Sigmoid colon (tissue), 6 donors: ENCODE measurements at regions not wholly inside any gene's neighbourhood (a gene's known extent, or its start where the extent isn't known, plus 50 kb on each side); places are given as distances from the start of the nearest gene placed in this dataset.
"Not testable (repeated sequence)": the region's sequence is repeated elsewhere in the genome, so short reads cannot be mapped to it uniquely, and the experiment has no call there.

Experiments
- DNase-seq: peaks from one replicate; pipeline ENCODE4 v3.0.0-alpha.2; 2019
- H3K27ac ChIP-seq, 4 donors: fragments of 200-600 bp; sonication (generic); one replicate each; pipeline ENCODE4 v1.5.1; 2016 to 2019; ENCODE audit warnings: mild to moderate bottlenecking in 1 of 4
- H3K27me3 ChIP-seq, 3 donors: fragments of 200-600 bp; sonication (generic); one replicate each; pipeline ENCODE4 v1.5.1; 2019; ENCODE audit warnings: mild to moderate bottlenecking in 1 of 3
- H3K36me3 ChIP-seq, 4 donors: fragments of 200-600 bp; sonication (generic); one replicate each; pipeline ENCODE4 v1.5.1; 2016 to 2019
- H3K4me1 ChIP-seq, 4 donors: fragments of 200-600 bp; sonication (generic); one replicate each; pipeline ENCODE4 v1.5.1; 2017 to 2019
- H3K4me3 ChIP-seq, 4 donors: fragments of 200-600 bp; sonication (generic); one replicate each; pipeline ENCODE4 v1.5.1; 2017 to 2019; ENCODE audit warnings: mild to moderate bottlenecking in 2 of 4, moderate library complexity in 1 of 4
- H3K9me3 ChIP-seq, 4 donors: fragments of 200-600 bp in 3 of 4; sonication (generic) in 3 of 4; one replicate each; pipeline versions ENCODE4 v1.5.1 to v1.6.1; 2013 to 2019
- EP300 ChIP-seq, 4 donors: sonication (generic); formaldehyde crosslinking; IDR thresholded peaks; one replicate each; pipeline ENCODE4 v1.6.1; 2017; ENCODE audit warnings: antibody characterized with exemption in 4 of 4
- POLR2A ChIP-seq, 2 donors: fragments of 450-650 bp; IDR thresholded peaks; one replicate each; pipeline ENCODE4 v1.6.1; 2016; ENCODE audit warnings: antibody characterized with exemption in 2 of 2, mild to moderate bottlenecking in 2 of 2, moderate library complexity in 2 of 2
- POLR2AphosphoS5 ChIP-seq, 4 donors: sonication (generic); formaldehyde crosslinking; IDR thresholded peaks; one replicate each; pipeline ENCODE4 v1.6.1; 2017; ENCODE audit warnings: antibody characterized with exemption in 4 of 4
- WGBS, 2 donors: extraction: QIAGEN DNeasy Blood & Tissue Kit; methylation state at CpG; one replicate each; pipeline ENCODE4 v1.1.7; 2013; 5-methylcytosine and 5-hydroxymethylcytosine counted together
- intact Hi-C: fragments of 100-400 bp; cut with DNase I; formaldehyde crosslinking; loops from one replicate; pipeline ENCODE4 v1.15.1; 2023
- TF ChIP-seq, protein P1 (sequence below), 4 experiments: fragments of 450-650 bp in 3 of 4; fragments of 200-600 bp in 1 of 4; IDR thresholded peaks; one replicate each; pipeline ENCODE4 v1.5.1; 2016 to 2019; ENCODE audit warnings: antibody characterized with exemption in 4 of 4, mild to moderate bottlenecking in 3 of 4, moderate library complexity in 2 of 4
- donor health status: healthy with polysubstance abuse.
- donor health status: healthy.

- no peak for DNase-seq
- no peak overlapping the region for H3K4me3 ChIP-seq
- H3K36me3 ChIP-seq, result no peaks in the 10 kb centered on the region
- WGBS, 2 donors, result 55 to 77% methylated on average over 2 of the region's 2 CpGs
- TF ChIP-seq, protein P1, sequence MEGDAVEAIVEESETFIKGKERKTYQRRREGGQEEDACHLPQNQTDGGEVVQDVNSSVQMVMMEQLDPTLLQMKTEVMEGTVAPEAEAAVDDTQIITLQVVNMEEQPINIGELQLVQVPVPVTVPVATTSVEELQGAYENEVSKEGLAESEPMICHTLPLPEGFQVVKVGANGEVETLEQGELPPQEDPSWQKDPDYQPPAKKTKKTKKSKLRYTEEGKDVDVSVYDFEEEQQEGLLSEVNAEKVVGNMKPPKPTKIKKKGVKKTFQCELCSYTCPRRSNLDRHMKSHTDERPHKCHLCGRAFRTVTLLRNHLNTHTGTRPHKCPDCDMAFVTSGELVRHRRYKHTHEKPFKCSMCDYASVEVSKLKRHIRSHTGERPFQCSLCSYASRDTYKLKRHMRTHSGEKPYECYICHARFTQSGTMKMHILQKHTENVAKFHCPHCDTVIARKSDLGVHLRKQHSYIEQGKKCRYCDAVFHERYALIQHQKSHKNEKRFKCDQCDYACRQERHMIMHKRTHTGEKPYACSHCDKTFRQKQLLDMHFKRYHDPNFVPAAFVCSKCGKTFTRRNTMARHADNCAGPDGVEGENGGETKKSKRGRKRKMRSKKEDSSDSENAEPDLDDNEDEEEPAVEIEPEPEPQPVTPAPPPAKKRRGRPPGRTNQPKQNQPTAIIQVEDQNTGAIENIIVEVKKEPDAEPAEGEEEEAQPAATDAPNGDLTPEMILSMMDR (IDR thresholded peaks at IDR 0.05), result no peak
- TF ChIP-seq POLR2A (IDR thresholded peaks at IDR 0.05), result no peak
- no peak for TF ChIP-seq POLR2AphosphoS5 (IDR thresholded peaks at IDR 0.05)
- TF ChIP-seq EP300 (IDR thresholded peaks at IDR 0.05), result no peak
- no peaks in the 10 kb centered on the region for H3K4me1 ChIP-seq
- intact Hi-C loops, result no loop called here
- H3K27me3 ChIP-seq, result no peaks in the 10 kb centered on the region
- H3K27ac ChIP-seq, result no peak overlapping the region
- H3K9me3 ChIP-seq, result no peaks in the 10 kb centered on the region
Observed at GRCh38 chr17:69678206-69678605, 263.7 kb downstream of the MAP2K6 start.

GRCh38 chr17:69679829-69680228 is 265.3 kb downstream of the MAP2K6 start:
- TF ChIP-seq EP300 (IDR thresholded peaks at IDR 0.05), result no peak
- TF ChIP-seq POLR2AphosphoS5 (IDR thresholded peaks at IDR 0.05), result no peak
- TF ChIP-seq, protein P1 (IDR thresholded peaks at IDR 0.05), result no peak
- TF ChIP-seq POLR2A (IDR thresholded peaks at IDR 0.05), result no peak
- no peaks in the 10 kb centered on the region for H3K27me3 ChIP-seq
- WGBS, 2 donors, result 88 to 90% methylated on average over 5 of the region's 5 CpGs

GRCh38 chr17:69684251-69684650 is 269.8 kb downstream of the MAP2K6 start:
- DNase-seq, result no peak
- H3K36me3 ChIP-seq, result no peaks in the 10 kb centered on the region
- H3K27ac ChIP-seq, result no peak overlapping the region
- WGBS, 2 donors, result 74 to 81% methylated on average over 2 of the region's 2 CpGs
- intact Hi-C loops, result no loop called here
- no peak overlapping the region for H3K4me3 ChIP-seq
- no peaks in the 10 kb centered on the region for H3K27me3 ChIP-seq
- TF ChIP-seq POLR2AphosphoS5 (IDR thresholded peaks at IDR 0.05) (no peak), POLR2A (IDR thresholded peaks at IDR 0.05) (no peak), EP300 (IDR thresholded peaks at IDR 0.05) (no peak)
- TF ChIP-seq, protein P1 (IDR thresholded peaks at IDR 0.05), result no peak
- peaks cover 0 to 3% (median under 1%) of the 10 kb centered on the region in 4 donors for H3K9me3 ChIP-seq
- no peaks in the 10 kb centered on the region for H3K4me1 ChIP-seq

More at GRCh38 chr17:69679829-69680228, 265.3 kb downstream of the MAP2K6 start:
- Histone ChIP-seq H3K36me3 (no peaks in the 10 kb centered on the region), H3K9me3 (no peaks in the 10 kb centered on the region), H3K4me1 (no peaks in the 10 kb centered on the region), H3K4me3 (no peak overlapping the region), H3K27ac (no peak overlapping the region)
- intact Hi-C loops, result no loop called here
- DNase-seq, result no peak

DNA sequence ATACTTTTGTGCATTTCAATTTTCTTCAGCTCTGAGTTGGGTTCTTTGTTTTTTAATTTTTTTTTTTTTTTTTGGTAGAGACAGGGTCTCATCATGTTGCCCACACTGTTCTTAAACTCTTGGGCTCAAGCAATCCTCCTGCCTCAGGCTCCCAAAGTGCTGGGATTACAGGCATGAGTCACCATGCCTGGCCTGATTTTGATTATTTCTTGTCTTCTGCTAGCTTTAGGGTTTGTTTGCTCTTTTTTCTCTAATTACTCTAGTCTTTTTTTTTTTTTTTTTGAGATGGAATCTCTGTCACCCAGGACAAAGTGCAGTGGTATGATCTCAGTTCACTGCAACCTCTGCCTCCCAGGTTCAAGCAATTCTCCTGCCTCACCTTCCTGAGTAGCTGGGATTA is 270.7 kb downstream of the MAP2K6 start:
- H3K4me1 ChIP-seq, intact Hi-C loops, H3K4me3 ChIP-seq: not testable (repeated sequence)

GRCh38 chr17:69690531-69690930 is 276.0 kb downstream of the MAP2K6 start:
- Histone ChIP-seq H3K36me3 (no peaks in the 10 kb centered on the region), H3K27me3 (no peaks in the 10 kb centered on the region), H3K4me1 (no peaks in the 10 kb centered on the region), H3K9me3 (peaks cover 0 to 3% (median under 1%) of the 10 kb centered on the region in 4 donors), H3K4me3 (no peak overlapping the region), H3K27ac (no peak overlapping the region)
- 94 to 95% methylated on average over 1 of the region's 1 CpG for WGBS, 2 donors
- intact Hi-C loops, result no loop called here
- DNase-seq, result no peak
- TF ChIP-seq POLR2AphosphoS5 (IDR thresholded peaks at IDR 0.05) (no peak), POLR2A (IDR thresholded peaks at IDR 0.05) (no peak), EP300 (IDR thresholded peaks at IDR 0.05) (no peak)
- TF ChIP-seq, protein P1 (IDR thresholded peaks at IDR 0.05), result no peak

More for the DNA sequence above, 270.7 kb downstream of the MAP2K6 start:
- not testable (repeated sequence) for H3K9me3 ChIP-seq, DNase-seq, H3K27ac ChIP-seq, H3K36me3 ChIP-seq, H3K27me3 ChIP-seq
